H1 (cell line): ENCODE measurements at regions not wholly inside any gene's neighbourhood (a gene's known extent, or its start where the extent isn't known, plus 50 kb on each side); places are given as distances from the start of the nearest gene placed in this dataset.

Source experiments
- KDM4A ChIP-seq: IDR thresholded peaks from one replicate; pipeline ENCODE4 v1.7.1; 2012; ENCODE audit warnings: low read depth, mild to moderate bottlenecking, moderate library complexity, low read length, inconsistent platforms; ENCODE audit not compliant: severe bottlenecking
- SP2 ChIP-seq: IDR thresholded peaks from 2 replicates; pipeline ENCODE4 v1.6.1; 2012; ENCODE audit warnings: mild to moderate bottlenecking, low read length, inconsistent platforms
- ZNF274 ChIP-seq: IDR thresholded peaks from 2 replicates; pipeline ENCODE4 v1.7.0; 2012; ENCODE audit warnings: low read length, borderline replicate concordance; ENCODE audit errors: extremely low read depth

GRCh38 chr11:33622806-33623205 is 77.8 kb downstream of the C11orf91 start (continued):
- TF ChIP-seq KDM4A (no peak), SP2 (no peak), ZNF274 (no peak)
